ENCODE measurements at regions not wholly inside any gene's neighbourhood (a gene's known extent, or its start where the extent isn't known, plus 50 kb on each side); places are given as distances from the start of the nearest gene placed in this dataset.

GRCh38 chr14:56422703-56423213, 156.8 kb upstream of the TMEM260 start:
- no peak for TF ChIP-seq EZH2phosphoT487 (IDR thresholded peaks at IDR 0.05; ENCODE audit: insufficient read depth, low read depth)
- TF ChIP-seq EZH2 (IDR thresholded peaks at IDR 0.05; ENCODE audit: insufficient read depth, poor library complexity, severe bottlenecking), result no peak

Data from GM23248 (cell line).